Suprapubic skin (tissue), 4 donors: ENCODE measurements at regions not wholly inside any gene's neighbourhood (a gene's known extent, or its start where the extent isn't known, plus 50 kb on each side); places are given as distances from the start of the nearest gene placed in this dataset.
"Not testable (repeated sequence)": the region's sequence is repeated elsewhere in the genome, so short reads cannot be mapped to it uniquely, and the experiment has no call there.

Experiments
- DNase-seq, 2 donors: peaks; one replicate each; pipeline ENCODE4 v3.0.0-alpha.2; 2019; ENCODE audit warnings: low spot score in 2 of 2
- H3K27ac ChIP-seq: fragments of 200-600 bp; sonication (generic); one replicate; pipeline ENCODE4 v1.5.1; 2019
- H3K27me3 ChIP-seq: fragments of 200-600 bp; sonication (generic); one replicate; pipeline ENCODE4 v1.5.1; 2019
- H3K36me3 ChIP-seq: fragments of 200-600 bp; sonication (generic); one replicate; pipeline ENCODE4 v1.5.1; 2019
- H3K4me1 ChIP-seq: fragments of 200-600 bp; sonication (generic); one replicate; pipeline ENCODE4 v1.5.1; 2019
- H3K4me3 ChIP-seq: fragments of 200-600 bp; sonication (generic); one replicate; pipeline ENCODE4 v1.5.1; 2019; ENCODE audit warnings: mild to moderate bottlenecking
- H3K9me3 ChIP-seq: fragments of 200-600 bp; sonication (generic); one replicate; pipeline ENCODE4 v1.5.1; 2019
- CTCF ChIP-seq, 2 donors: fragments of 200-600 bp in 1 of 2; fragments of 450-650 bp in 1 of 2; sonication (generic) in 1 of 2; IDR thresholded peaks; one replicate each; pipeline ENCODE4 v1.5.1; 2016 to 2019; ENCODE audit warnings: antibody characterized with exemption in 2 of 2, mild to moderate bottlenecking in 1 of 2, moderate library complexity in 1 of 2
- EP300 ChIP-seq: sonication (generic); formaldehyde crosslinking; IDR thresholded peaks from one replicate; pipeline ENCODE4 v1.6.1; 2017; ENCODE audit warnings: antibody characterized with exemption
- POLR2A ChIP-seq, 2 donors: fragments of 450-650 bp; IDR thresholded peaks; one replicate each; pipeline ENCODE4 v1.6.1; 2017; ENCODE audit warnings: antibody characterized with exemption in 2 of 2, mild to moderate bottlenecking in 2 of 2, moderate library complexity in 2 of 2
- POLR2AphosphoS5 ChIP-seq, 3 donors: sonication (generic); formaldehyde crosslinking; IDR thresholded peaks; one replicate each; pipeline ENCODE4 v1.6.1; 2017; ENCODE audit warnings: antibody characterized with exemption in 3 of 3
- WGBS: methylation state at CpG from one replicate; pipeline ENCODE4 v1.1.5; 2018; 5-methylcytosine and 5-hydroxymethylcytosine counted together

DNA sequence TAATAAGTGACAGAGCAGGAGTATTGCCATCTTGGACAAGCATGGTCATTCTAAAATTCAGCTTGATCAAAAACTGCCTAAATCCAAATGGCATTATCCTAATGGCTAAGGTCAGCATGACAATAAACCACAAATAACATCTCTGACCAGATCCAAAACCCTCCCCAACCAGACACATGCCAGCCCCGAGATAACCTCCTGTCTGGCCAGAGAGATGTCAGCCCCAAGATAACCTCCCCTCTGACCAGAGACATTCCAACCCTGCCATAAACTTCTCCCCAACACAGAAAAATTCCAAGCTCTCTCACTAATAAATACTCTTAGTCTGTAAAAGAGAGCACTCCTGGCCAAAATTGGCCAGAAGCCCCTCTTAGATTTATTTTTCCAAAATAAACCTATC, 470.5 kb upstream of the UBE2E2 start:
- no peak overlapping the region for H3K4me3 ChIP-seq
- no peak overlapping the region for H3K27ac ChIP-seq
- no peak for TF ChIP-seq POLR2A (IDR thresholded peaks at IDR 0.05)
- no peak for TF ChIP-seq POLR2AphosphoS5 (IDR thresholded peaks at IDR 0.05)
- TF ChIP-seq EP300: no peak
- no peak for TF ChIP-seq CTCF (IDR thresholded peaks at IDR 0.05)
- no peaks in the 10 kb centered on the region for H3K9me3 ChIP-seq
- no peaks in the 10 kb centered on the region for H3K36me3 ChIP-seq
- H3K27me3 ChIP-seq: no peaks in the 10 kb centered on the region
- no peaks in the 10 kb centered on the region for H3K4me1 ChIP-seq
- WGBS: 6% methylated on average over 1 of the region's 1 CpG
- no peak for DNase-seq

DNA sequence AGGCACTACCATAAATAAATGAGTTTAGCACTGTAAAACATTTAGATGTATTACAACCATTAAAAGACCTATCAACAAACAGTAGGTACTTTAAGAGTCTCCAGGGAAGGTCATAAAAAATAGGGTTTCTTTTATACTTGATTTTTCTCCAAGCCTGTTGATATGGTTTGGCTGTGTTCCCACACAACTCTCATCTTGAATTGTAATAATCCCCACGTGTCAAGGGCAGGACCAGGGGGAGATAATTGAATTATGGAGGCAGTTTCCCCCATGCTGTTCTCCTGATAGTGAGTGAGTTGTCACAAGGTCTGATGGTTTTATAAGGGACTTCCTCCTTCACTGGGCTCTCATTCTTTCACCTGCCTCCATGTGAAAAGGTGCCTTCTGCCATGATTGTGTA, 468.9 kb upstream of the UBE2E2 start:
- 18% methylated on average over 1 of the region's 1 CpG for WGBS
- Histone ChIP-seq H3K4me3 (no peak overlapping the region), H3K4me1 (no peaks in the 10 kb centered on the region), H3K36me3 (no peaks in the 10 kb centered on the region), H3K9me3 (no peaks in the 10 kb centered on the region), H3K27ac (no peak overlapping the region), H3K27me3 (no peaks in the 10 kb centered on the region)
- no peak for TF ChIP-seq CTCF (IDR thresholded peaks at IDR 0.05)
- no peak for TF ChIP-seq POLR2A (IDR thresholded peaks at IDR 0.05)
- TF ChIP-seq POLR2AphosphoS5 (IDR thresholded peaks at IDR 0.05): no peak
- TF ChIP-seq EP300: no peak
- DNase-seq: no peak

DNA sequence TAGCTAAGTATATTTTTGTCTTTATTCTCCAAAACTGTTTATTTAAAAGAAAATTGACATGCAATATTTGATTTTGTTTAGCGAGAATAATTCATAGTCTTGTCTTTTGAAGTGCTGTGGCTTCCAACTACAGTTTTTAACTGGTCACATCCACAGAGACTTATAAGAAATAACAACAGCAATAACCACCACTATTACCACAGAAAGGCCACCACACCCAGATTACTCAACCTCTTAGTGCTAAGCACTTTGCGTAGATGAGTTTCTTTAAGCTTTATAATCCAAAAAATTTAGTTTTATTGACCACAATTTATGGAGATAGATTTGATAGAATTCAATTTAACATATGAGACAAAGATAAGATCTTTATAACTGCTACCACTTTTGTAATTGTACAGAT, 468.4 kb upstream of the UBE2E2 start:
- WGBS: 71% methylated on average over 2 of the region's 2 CpGs
- H3K27ac ChIP-seq: no peak overlapping the region

GRCh38 chr3:22735373-22735772, 467.8 kb upstream of the UBE2E2 start:
- H3K27me3 ChIP-seq: no peaks in the 10 kb centered on the region
- no peaks in the 10 kb centered on the region for H3K36me3 ChIP-seq
- no peaks in the 10 kb centered on the region for H3K9me3 ChIP-seq
- no peaks in the 10 kb centered on the region for H3K4me1 ChIP-seq
- TF ChIP-seq EP300 (no peak), POLR2AphosphoS5 (IDR thresholded peaks at IDR 0.05) (no peak), CTCF (IDR thresholded peaks at IDR 0.05) (no peak), POLR2A (IDR thresholded peaks at IDR 0.05) (no peak)
- no peak overlapping the region for H3K4me3 ChIP-seq
- DNase-seq: no peak
- no peak overlapping the region for H3K27ac ChIP-seq

More for the DNA sequence above, 468.4 kb upstream of the UBE2E2 start:
- Histone ChIP-seq H3K9me3 (no peaks in the 10 kb centered on the region), H3K36me3 (no peaks in the 10 kb centered on the region), H3K27me3 (no peaks in the 10 kb centered on the region), H3K4me3 (no peak overlapping the region), H3K4me1 (no peaks in the 10 kb centered on the region)
- DNase-seq: no peak
- TF ChIP-seq POLR2A (IDR thresholded peaks at IDR 0.05): no peak
- no peak for TF ChIP-seq EP300
- TF ChIP-seq POLR2AphosphoS5 (IDR thresholded peaks at IDR 0.05): no peak
- TF ChIP-seq CTCF (IDR thresholded peaks at IDR 0.05): no peak

DNA sequence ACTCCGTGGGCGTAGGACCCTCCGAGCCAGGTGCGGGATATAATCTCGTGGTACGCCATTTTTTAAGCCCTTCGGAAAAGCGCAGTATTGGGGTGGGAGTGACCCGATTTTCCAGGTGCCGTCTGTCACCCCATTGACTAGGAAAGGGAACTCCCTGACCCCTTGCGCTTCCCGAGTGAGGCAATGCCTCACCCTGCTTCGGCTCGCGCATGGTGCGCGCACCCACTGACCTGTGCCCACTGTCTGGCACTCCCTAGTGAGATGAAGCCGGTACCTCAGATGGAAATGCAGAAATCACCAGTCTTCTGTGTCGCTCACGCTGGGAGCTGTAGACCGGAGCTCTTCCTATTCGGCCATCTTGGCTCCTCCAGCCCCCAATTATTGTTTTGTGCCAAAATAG, 459.7 kb upstream of the UBE2E2 start:
- H3K36me3 ChIP-seq, H3K4me1 ChIP-seq, DNase-seq, H3K27me3 ChIP-seq, H3K4me3 ChIP-seq, H3K27ac ChIP-seq, H3K9me3 ChIP-seq: not testable (repeated sequence)
- WGBS: 91% methylated on average over 22 of the region's 22 CpGs

DNA sequence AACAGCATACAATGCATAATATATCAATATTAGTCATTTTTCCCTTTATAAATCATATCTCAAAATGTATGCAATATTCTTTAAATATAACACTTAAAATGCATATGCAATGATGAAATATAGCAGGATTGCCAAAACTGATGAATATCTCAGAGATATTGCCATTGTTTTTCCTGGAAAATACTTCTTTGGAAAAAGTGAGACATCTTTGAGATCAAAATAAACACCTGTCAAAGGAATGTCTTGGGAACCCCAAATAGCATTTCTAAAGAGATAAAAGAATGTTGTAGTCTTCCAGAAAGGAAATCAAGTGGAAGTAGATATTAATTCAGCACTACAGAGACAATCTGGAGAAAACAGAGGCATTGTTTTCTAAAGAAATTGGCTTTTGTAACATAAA, 457.8 kb upstream of the UBE2E2 start:
- no peak for DNase-seq
- TF ChIP-seq CTCF (IDR thresholded peaks at IDR 0.05): no peak
- no peaks in the 10 kb centered on the region for H3K9me3 ChIP-seq

More for the DNA sequence above, 457.8 kb upstream of the UBE2E2 start:
- H3K4me1 ChIP-seq: no peaks in the 10 kb centered on the region
- H3K27me3 ChIP-seq: no peaks in the 10 kb centered on the region
- no peak overlapping the region for H3K27ac ChIP-seq
- no peaks in the 10 kb centered on the region for H3K36me3 ChIP-seq
- H3K4me3 ChIP-seq: no peak overlapping the region
